MG63 (cell line): ENCODE measurements at regions not wholly inside any gene's neighbourhood (a gene's known extent, or its start where the extent isn't known, plus 50 kb on each side); places are given as distances from the start of the nearest gene placed in this dataset.
A peak's percentile ranks its signal among the peaks of the same experiment; 100 is the strongest.

Experiments
- DNase-seq: peaks from one replicate; pipeline ENCODE4 v3.0.0-alpha.2; 2020
- H3K27me3 ChIP-seq: fragments of 250-450 bp; sonication (Bioruptor Pico); 2 replicates; pipeline ENCODE4 v1.5.1; 2020; ENCODE audit warnings: mild to moderate bottlenecking, moderate library complexity
- H3K36me3 ChIP-seq: fragments of 250-450 bp; sonication (Bioruptor Pico); 2 replicates; pipeline ENCODE4 v1.5.1; 2020; ENCODE audit warnings: mild to moderate bottlenecking, moderate library complexity
- H3K4me3 ChIP-seq: fragments of 250-450 bp; sonication (Bioruptor Pico); 2 replicates; pipeline ENCODE4 v1.5.1; 2020; ENCODE audit warnings: mild to moderate bottlenecking, moderate library complexity
- H3K9me3 ChIP-seq: fragments of 250-450 bp; sonication (Bioruptor Pico); 2 replicates; pipeline ENCODE4 v1.5.1; 2020; ENCODE audit warnings: mild to moderate bottlenecking, moderate library complexity

DNA sequence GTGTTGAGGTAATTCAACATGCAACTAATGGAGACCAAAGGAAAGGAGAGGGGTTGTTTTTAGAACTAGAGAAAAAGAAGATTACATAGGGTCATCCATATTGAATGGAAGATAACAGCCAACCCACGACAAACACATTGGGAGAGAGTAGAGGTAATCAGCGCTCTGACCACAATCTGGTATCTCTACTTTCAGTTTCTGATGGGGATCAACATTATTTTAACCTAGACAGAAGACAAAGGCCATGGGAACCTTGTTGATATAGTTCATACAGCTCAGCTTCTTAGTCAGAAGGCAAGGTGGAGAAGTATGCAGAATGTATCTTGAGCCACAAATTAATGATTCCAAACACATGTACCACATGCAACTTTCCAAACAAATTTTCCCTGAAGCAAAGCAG is 537.1 kb upstream of the ST8SIA4 start:
- no peak for DNase-seq
- Histone ChIP-seq H3K4me3 (no peak overlapping the region), H3K36me3 (no peaks in the 10 kb centered on the region), H3K9me3 (peaks cover 4% of the 10 kb centered on the region), H3K27me3 (no peaks in the 10 kb centered on the region)

DNA sequence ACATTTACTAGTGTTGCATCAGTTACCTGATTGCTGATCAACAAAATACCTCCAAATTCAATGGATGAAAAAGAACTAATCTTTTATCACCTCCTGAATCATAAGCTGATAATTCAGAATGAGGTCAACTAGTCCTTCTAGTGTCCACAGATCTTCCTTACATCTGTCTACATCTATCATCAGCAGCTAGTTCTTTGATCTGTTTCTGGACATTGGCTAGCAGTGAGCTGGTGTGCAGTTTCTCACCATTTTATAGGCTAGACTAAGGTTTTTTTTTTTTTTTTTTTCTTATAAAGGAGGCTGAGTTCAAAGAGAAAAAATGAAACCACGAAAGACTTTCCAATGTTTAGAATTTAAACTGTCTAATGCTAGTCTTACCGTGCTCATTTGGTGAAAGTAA is 534.3 kb upstream of the ST8SIA4 start:
- no peak for DNase-seq
- no peaks in the 10 kb centered on the region for H3K36me3 ChIP-seq
- H3K4me3 ChIP-seq = no peak overlapping the region

DNA sequence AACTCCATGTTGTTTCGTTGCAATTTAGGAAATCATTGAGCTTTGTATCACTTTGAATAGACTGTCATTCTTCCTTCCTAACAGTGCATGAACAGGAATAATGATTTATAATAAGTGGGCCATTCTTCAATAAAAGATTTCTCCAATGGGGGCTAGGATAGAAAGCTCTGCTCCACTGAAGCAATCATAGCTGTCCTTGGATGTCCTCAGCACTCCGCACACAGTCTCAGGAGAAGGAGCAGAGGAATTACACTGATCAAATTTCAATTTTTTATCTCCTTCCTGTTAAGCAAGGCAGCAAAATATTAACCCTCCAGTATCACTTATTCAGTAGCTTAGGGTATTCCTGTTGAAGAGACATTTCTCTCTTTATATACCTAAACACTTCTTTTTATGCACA is 532.7 kb upstream of the ST8SIA4 start:
- Histone ChIP-seq H3K9me3 (no peaks in the 10 kb centered on the region), H3K4me3 (no peak overlapping the region), H3K27me3 (no peaks in the 10 kb centered on the region), H3K36me3 (no peaks in the 10 kb centered on the region)
- no peak for DNase-seq

More for the DNA sequence above, 534.3 kb upstream of the ST8SIA4 start:
- H3K9me3 ChIP-seq = no peaks in the 10 kb centered on the region
- H3K27me3 ChIP-seq = no peaks in the 10 kb centered on the region

DNA sequence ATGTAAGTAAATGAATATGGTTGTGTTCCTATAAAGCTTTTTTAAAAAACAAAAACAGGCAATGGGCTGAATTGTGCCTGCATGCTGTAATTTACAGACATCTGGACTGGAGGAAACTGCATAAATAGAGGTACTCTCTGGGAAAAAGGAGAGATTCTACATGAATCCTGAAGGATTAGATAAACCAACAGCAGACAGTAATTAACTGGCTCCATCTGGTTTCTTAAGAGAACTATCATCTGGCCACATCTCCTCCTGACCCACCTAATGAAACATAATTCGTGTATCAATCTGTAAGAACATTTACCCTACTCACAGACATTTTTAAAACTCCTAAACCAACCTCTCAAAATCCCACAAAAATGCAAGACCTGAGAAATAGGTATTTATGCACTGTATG is 528.1 kb upstream of the ST8SIA4 start:
- H3K4me3 ChIP-seq = no peak overlapping the region
- H3K36me3 ChIP-seq = no peaks in the 10 kb centered on the region
- H3K9me3 ChIP-seq = no peaks in the 10 kb centered on the region
- DNase-seq = no peak
- no peaks in the 10 kb centered on the region for H3K27me3 ChIP-seq

DNA sequence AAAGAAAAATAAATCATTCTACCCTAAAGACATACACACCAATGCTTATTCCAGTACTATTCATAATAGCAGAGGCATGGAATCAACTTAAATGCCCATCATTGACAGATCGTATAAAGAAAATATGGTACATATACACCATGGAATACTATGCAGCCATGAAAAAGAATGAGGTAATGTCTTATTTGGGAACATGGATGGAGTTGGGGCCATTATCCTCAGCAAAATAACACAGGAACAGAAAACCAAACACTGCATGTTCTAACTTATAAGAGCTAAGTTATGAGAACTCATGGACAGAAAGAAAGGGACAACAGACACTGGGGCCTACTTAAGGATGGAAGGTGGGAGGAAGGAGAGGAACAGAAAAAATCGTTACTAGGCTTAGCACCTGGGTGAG is 527.5 kb upstream of the ST8SIA4 start:
- no peaks in the 10 kb centered on the region for H3K36me3 ChIP-seq
- DNase-seq = no peak
- H3K27me3 ChIP-seq = no peaks in the 10 kb centered on the region
- H3K4me3 ChIP-seq = no peak overlapping the region
- no peaks in the 10 kb centered on the region for H3K9me3 ChIP-seq

DNA sequence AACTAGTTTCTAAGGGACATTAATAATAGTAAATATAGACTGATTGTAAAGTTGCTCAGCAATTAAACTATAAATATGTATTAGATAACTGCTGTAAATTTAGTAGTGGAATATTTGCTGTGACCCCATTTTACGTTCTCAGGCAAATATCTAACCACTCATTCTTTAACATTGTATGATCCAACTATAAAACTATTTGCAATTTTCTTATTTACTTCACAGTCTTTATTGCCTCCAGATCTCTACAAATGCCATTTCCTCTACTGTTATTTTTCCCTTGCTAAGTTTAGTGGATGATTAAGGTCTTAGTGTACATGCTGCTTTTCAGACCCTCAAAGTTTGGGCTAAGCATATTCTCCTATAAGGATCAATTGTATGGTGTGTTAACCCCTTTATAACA is 526.2 kb upstream of the ST8SIA4 start:
- no peak for DNase-seq
- no peaks in the 10 kb centered on the region for H3K9me3 ChIP-seq
- H3K4me3 ChIP-seq = no peak overlapping the region
- H3K36me3 ChIP-seq = no peaks in the 10 kb centered on the region
- no peaks in the 10 kb centered on the region for H3K27me3 ChIP-seq

DNA sequence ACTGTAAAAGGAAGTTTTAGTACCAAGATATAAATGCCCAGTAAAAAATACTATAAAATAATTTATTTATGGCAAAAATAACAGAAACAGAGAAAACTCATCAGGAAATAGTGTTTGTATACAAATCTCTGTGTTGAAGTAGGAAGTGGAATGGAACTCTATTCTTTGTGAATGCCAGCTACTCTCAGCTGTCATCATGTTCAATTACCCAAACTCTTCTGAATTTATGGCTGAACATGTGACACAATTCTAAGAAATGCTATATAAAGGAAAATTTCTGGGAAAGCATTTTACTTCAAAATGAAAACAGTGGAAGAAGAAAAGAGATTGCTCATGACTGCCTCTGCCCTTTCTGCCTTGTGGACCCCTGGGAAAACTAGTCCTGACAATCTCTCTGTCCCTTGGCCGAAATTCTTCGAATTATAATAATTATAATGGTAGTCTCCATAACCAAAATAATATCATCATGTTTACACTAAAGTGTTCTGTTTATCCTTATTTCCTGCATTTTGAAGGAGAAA is 522.3 kb upstream of the ST8SIA4 start:
- Histone ChIP-seq H3K4me3 (no peak overlapping the region), H3K9me3 (no peaks in the 10 kb centered on the region)
- no peak for DNase-seq

DNA sequence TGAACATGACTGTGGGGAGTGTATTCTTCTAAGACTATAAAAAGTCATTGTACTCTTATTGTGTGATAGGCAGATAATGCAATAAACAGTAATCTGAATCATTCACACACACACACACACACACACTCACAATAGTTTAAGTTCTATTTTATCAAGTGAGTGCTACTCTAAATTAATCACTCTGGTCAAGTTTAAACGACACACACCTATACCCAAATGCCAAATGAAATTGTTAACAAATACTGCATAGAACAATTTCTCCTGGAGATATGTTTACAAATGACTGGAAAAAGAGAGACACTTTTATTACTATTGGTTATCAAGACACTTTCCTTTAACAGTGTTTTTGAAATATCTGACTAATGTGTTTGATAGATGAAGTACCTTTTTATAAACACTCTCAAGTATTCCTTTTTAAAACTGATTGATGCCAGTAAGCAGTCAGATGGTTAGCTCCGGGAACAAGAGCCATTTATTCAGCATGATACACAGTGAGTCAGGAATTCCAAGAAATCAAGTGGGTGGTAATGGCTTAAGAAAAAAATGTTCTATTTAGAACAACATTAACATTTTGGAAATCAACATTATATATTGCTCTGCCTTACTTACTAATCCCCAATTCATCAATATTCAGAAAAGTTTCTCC is 521.6 kb upstream of the ST8SIA4 start:
- DNase-seq = peak; percentile 28
- Histone ChIP-seq H3K4me3 (no peak overlapping the region), H3K36me3 (no peaks in the 10 kb centered on the region)

More for the DNA sequence above, 522.3 kb upstream of the ST8SIA4 start:
- no peaks in the 10 kb centered on the region for H3K27me3 ChIP-seq
- H3K36me3 ChIP-seq = no peaks in the 10 kb centered on the region

DNA sequence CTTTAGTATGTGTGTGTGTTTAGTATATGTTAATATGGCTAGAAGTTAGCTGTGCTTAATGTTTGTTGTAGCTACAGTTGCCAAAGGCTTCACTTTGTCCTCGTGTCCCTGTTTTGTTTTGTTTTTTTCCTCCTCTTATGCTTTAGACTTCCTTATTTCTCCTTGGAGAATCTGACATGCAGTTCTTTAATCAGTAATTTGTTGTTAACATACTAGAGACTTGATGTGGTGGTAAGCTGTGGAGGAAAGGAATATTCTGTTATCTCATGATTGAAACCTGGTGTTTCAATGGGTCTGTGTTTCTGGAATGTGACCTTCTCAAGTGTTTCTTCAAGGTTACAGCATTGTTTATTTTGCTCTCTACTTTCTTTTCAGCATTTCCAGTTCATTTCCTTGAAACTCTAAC is 515.6 kb upstream of the ST8SIA4 start:
- Histone ChIP-seq H3K27me3 (no peaks in the 10 kb centered on the region), H3K4me3 (no peak overlapping the region), H3K9me3 (no peaks in the 10 kb centered on the region), H3K36me3 (no peaks in the 10 kb centered on the region)
- no peak for DNase-seq

More for the DNA sequence above, 521.6 kb upstream of the ST8SIA4 start:
- Histone ChIP-seq H3K27me3 (no peaks in the 10 kb centered on the region), H3K9me3 (no peaks in the 10 kb centered on the region)

DNA sequence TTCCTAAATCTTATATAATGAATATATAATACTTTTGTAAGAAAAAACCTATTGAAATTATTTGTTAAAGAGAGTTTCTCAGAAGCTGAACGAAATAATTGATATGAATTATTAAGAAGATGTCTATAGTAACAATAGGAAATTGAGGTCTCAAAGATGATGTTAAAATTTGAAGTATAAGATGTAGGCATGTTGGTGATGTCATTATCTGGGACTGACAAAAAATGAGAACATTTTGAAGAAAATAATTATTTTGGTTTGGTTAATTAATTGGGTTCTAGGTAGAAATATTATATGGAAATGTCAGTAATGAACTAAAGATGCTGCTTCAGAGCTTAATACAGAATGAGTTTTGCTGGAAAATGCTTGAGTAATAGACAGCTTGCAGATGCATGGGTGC is 501.4 kb upstream of the ST8SIA4 start:
- Histone ChIP-seq H3K9me3 (no peaks in the 10 kb centered on the region), H3K36me3 (no peaks in the 10 kb centered on the region), H3K27me3 (no peaks in the 10 kb centered on the region; the same call in 1 of the 2 replicates), H3K4me3 (no peak overlapping the region)
- DNase-seq = no peak

DNA sequence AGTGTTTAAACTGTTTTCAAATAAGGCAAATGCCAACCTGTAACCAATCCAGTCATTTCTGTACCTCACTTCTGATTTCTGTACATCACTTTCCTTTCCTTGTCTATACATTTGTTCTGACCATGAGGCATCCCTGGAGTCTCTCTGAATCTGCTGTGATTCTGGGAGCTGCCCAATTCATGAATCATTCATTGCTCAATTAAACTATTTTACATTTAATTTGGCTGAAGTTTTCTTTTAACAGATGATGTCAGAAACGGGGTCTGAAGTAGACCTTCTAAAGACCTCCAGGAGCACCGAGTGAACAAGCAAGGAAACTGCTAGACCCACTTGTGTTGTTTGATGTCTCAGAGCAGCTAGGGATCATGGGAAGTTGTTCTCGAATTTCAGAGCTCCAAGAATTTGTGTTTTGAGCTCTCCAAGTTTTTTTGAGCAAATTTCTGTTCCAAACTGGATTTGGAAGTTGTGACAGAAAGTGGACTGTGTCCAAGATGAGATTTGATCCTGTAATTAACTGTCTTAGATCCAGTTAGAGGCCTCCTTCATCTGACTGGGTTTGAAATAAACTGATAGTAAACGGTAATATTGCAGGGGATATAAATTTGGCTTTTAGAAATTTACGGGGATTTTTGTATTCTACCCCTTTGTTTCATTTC is 490.8 kb upstream of the ST8SIA4 start:
- DNase-seq = no peak
- Histone ChIP-seq H3K36me3 (no peaks in the 10 kb centered on the region), H3K9me3 (no peaks in the 10 kb centered on the region), H3K27me3 (no peaks in the 10 kb centered on the region), H3K4me3 (no peak overlapping the region)

DNA sequence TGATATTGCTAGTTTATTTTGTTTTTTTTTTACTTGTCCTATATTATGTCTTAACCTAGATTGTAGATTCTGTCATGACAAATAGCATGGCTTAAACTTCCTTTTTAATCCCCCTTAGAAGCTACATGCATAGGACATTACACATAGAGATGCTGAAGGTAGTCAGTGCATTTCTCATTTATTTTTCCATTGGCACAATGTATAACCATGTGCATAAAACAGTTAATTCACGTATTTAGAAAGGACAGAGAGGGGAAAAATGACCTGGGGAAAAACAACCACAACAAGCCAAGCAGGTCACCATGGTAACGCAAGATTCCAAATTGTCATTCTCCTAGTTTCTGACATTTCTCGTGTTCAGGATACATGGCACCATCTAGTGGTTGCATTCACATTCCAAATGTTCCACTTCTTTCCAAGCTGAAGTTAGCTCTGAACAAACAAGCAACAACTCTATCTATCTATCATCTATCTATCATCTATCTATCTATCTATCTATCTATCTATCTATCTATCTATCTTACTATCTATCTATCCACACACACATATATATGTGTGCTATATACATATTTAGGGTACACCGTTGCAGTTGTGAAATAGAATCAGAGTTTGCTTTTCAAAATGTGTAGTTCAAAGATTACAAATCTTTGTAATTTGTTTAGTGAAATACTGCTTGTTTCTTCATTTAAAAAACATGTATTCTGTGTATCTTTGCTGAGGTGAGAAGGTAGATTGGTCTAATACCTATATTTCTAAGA is 487.2 kb upstream of the ST8SIA4 start:
- no peak overlapping the region for H3K4me3 ChIP-seq
- no peaks in the 10 kb centered on the region for H3K36me3 ChIP-seq
- DNase-seq = no peak

DNA sequence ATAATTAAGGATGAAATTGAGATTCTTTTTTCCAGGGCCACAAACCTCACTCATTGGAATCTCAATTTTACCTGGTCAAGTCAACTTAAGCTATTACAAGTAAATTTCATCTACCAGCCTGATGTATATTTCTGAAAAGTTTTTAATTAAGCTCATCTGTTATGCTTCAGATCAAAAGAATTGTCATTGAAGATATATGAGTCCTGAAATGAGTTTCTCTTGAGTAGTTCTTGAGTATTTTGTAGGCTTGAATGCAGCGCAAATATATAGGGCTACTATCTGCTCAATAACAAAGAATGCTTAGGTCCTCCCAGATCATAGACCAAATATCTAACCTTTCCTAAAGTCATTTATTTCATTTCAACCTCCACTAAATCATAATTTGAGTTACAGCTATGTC is 482.2 kb upstream of the ST8SIA4 start:
- Histone ChIP-seq H3K36me3 (no peaks in the 10 kb centered on the region), H3K4me3 (no peak overlapping the region), H3K27me3 (peaks cover 2% of the 10 kb centered on the region; the same call in 1 of the 2 replicates), H3K9me3 (no peaks in the 10 kb centered on the region)
- no peak for DNase-seq

More for the DNA sequence above, 487.2 kb upstream of the ST8SIA4 start:
- Histone ChIP-seq H3K9me3 (no peaks in the 10 kb centered on the region), H3K27me3 (peaks cover 2% of the 10 kb centered on the region; the same call in 1 of the 2 replicates)

DNA sequence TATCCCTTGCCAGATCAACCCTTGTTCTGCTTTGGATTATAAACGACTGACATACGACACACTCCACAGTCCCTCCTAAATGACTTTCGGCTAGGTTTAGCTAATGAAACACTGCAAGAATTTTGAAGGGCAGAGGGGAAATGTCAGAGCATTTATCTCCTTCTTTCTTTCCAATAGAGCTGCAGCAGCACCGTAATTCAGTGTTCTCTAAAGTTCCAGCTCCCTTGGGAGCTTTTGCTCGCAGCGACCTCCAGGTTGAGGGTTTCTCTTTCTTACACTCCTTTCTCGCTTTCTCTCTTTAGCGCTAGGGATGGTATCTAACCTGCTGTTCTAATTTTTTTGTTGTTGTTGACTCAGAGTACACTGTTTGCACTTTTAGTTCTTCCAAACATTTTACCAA is 467.1 kb upstream of the ST8SIA4 start:
- no peak overlapping the region for H3K4me3 ChIP-seq
- no peak for DNase-seq

DNA sequence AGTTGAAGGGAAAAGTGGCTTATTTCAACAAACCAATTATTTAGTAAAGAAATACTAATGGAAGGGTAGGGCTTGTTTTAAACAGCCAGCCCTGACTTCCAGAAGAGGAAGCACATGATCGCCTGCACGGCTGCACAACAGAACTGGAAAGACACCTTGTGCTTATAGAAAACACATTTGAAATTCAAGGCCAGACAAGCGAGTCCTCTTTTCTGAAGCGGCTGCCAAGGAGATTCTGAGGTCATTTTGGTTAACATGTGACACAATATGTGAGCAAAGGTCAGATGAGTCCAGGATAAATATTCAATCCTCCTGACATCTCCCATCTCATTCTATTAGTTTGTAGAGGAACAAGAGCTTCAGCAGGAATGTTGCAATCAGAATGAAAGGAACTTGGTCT is 461.4 kb upstream of the ST8SIA4 start:
- no peaks in the 10 kb centered on the region for H3K27me3 ChIP-seq
- H3K36me3 ChIP-seq = no peaks in the 10 kb centered on the region
- no peak overlapping the region for H3K4me3 ChIP-seq
- DNase-seq = no peak
- no peaks in the 10 kb centered on the region for H3K9me3 ChIP-seq

More for the DNA sequence above, 467.1 kb upstream of the ST8SIA4 start:
- Histone ChIP-seq H3K27me3 (no peaks in the 10 kb centered on the region), H3K36me3 (no peaks in the 10 kb centered on the region), H3K9me3 (no peaks in the 10 kb centered on the region)

DNA sequence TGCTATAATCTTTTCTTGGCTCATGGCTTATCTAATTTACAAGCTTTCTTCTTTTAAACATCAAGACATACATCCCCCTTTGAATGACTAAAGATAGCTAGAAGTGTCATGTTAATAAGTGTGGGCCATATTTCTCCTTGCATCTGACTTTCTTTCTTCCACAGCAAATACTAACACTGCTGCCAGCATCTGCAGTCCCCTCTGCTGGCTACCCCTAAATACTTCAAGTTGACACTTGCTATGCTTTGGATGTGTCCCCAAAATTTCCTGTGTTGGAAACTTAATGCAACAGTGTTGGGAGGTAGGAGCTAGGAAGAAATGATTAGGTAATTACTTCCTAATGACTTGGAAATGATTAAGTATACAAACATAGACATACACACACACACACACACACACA is 459.0 kb upstream of the ST8SIA4 start:
- DNase-seq = no peak
- no peaks in the 10 kb centered on the region for H3K27me3 ChIP-seq
- no peak overlapping the region for H3K4me3 ChIP-seq
- no peaks in the 10 kb centered on the region for H3K9me3 ChIP-seq
- no peaks in the 10 kb centered on the region for H3K36me3 ChIP-seq

DNA sequence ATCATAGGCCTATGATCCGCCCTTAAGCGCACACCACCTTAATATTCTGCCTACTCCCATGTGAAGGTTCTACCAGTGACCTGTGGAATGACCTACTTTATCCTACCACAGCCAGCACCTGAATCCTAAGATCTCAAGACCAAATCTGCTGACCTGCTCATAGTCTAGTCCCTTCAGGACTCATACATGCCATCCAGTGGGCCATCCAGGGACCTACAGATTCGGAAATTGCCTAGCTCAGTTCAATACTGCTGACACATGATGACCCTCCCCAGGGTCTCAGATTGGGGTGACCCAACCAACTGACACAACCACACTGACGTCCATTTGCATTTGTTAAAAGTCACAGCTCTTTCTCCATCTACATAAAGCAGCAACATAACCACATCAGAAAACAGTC is 443.8 kb upstream of the ST8SIA4 start:
- Histone ChIP-seq H3K4me3 (no peak overlapping the region), H3K9me3 (no peaks in the 10 kb centered on the region), H3K27me3 (no peaks in the 10 kb centered on the region), H3K36me3 (no peaks in the 10 kb centered on the region)
- DNase-seq = no peak
